Testis (tissue), 2 donors: ENCODE measurements at regions not wholly inside any gene's neighbourhood (a gene's known extent, or its start where the extent isn't known, plus 50 kb on each side); places are given as distances from the start of the nearest gene placed in this dataset.

Source experiments
- DNase-seq: peaks from one replicate; pipeline ENCODE4 v3.0.0-alpha.2; 2019
- H3K27ac ChIP-seq, 2 donors: fragments of 200-600 bp; sonication (generic); one replicate each; pipeline ENCODE4 v1.5.1; 2019
- H3K27me3 ChIP-seq: fragments of 200-600 bp; sonication (generic); one replicate; pipeline ENCODE4 v1.5.1; 2019
- H3K36me3 ChIP-seq: fragments of 200-600 bp; sonication (generic); one replicate; pipeline ENCODE4 v1.5.1; 2017; ENCODE audit warnings: low read depth; ENCODE audit errors: missing control alignments
- H3K4me1 ChIP-seq: fragments of 200-600 bp; sonication (generic); one replicate; pipeline ENCODE4 v1.5.1; 2019
- H3K4me3 ChIP-seq, 2 donors: fragments of 200-600 bp; sonication (generic); one replicate each; pipeline ENCODE4 v1.5.1; 2017 to 2019
- H3K9me3 ChIP-seq: fragments of 200-600 bp; sonication (generic); one replicate; pipeline ENCODE4 v1.5.1; 2017
- POLR2A ChIP-seq: fragments of 450-650 bp; IDR thresholded peaks from one replicate; pipeline ENCODE4 v1.6.1; 2017; ENCODE audit warnings: antibody characterized with exemption, mild to moderate bottlenecking, moderate library complexity
- WGBS, 2 donors: methylation state at CpG; one replicate each; pipeline ENCODE4 v1.1.5; 2018; 5-methylcytosine and 5-hydroxymethylcytosine counted together
- intact Hi-C: fragments of 100-400 bp; cut with DNase I; formaldehyde crosslinking; loops from one replicate; pipeline ENCODE4 v1.15.1; 2023; ENCODE audit warnings: low total_unique reads
- TF ChIP-seq, protein P1 (sequence below), 3 experiments: fragments of 450-650 bp in 2 of 3; fragments of 200-600 bp in 1 of 3; sonication (generic) in 1 of 3; IDR thresholded peaks; one replicate each; pipeline ENCODE4 v1.5.1; 2016 to 2019; ENCODE audit warnings: antibody characterized with exemption in 3 of 3, mild to moderate bottlenecking in 2 of 3, moderate library complexity in 1 of 3

DNA sequence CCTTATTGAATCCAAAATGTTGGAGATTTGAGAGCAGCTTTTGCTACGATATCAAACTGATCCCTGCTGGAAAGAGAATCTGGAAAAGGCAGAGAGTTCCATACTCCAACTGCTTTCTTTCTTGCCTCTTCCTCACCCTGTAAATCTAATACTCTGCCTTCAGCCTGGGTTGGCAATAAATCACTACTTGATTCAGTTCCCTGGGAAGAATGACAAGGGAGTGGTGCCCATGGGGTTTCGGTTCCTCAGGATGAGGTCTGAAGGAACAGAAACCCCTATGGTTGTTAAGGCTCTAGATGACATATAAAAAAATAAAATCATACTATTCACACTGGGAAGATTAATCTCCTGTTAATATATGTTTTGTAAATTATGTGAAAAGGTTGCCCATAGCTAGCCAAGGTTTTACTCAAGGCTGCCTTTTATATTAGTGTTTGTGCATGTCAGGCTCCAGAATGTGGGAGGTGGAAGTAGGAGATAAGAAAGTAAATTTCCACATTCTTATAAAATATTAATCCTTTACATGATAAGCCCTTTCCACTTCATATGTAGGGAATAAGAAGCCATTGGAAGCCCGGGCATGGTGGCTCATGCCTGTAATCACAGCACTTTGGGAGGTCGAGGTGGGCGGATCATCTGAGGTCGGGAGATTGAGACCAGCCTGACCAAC is 106.2 kb upstream of the CACNA2D1 start:
- TF ChIP-seq, protein P1, sequence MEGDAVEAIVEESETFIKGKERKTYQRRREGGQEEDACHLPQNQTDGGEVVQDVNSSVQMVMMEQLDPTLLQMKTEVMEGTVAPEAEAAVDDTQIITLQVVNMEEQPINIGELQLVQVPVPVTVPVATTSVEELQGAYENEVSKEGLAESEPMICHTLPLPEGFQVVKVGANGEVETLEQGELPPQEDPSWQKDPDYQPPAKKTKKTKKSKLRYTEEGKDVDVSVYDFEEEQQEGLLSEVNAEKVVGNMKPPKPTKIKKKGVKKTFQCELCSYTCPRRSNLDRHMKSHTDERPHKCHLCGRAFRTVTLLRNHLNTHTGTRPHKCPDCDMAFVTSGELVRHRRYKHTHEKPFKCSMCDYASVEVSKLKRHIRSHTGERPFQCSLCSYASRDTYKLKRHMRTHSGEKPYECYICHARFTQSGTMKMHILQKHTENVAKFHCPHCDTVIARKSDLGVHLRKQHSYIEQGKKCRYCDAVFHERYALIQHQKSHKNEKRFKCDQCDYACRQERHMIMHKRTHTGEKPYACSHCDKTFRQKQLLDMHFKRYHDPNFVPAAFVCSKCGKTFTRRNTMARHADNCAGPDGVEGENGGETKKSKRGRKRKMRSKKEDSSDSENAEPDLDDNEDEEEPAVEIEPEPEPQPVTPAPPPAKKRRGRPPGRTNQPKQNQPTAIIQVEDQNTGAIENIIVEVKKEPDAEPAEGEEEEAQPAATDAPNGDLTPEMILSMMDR (IDR thresholded peaks at IDR 0.05) = no peak
- no peak for TF ChIP-seq POLR2A
- intact Hi-C loops = no loop called here
- DNase-seq = no peak
- no peaks in the 10 kb centered on the region for H3K9me3 ChIP-seq
- no peaks in the 10 kb centered on the region for H3K27me3 ChIP-seq
- no peak overlapping the region for H3K4me3 ChIP-seq
- H3K36me3 ChIP-seq = no peaks in the 10 kb centered on the region
- no peak overlapping the region for H3K27ac ChIP-seq
- H3K4me1 ChIP-seq = no peaks in the 10 kb centered on the region
- 52 to 61% methylated on average over 6 of the region's 6 CpGs for WGBS, 2 donors

- H3K4me3 ChIP-seq = no peak overlapping the region
- no peaks in the 10 kb centered on the region for H3K4me1 ChIP-seq
- no peaks in the 10 kb centered on the region for H3K27me3 ChIP-seq
- H3K9me3 ChIP-seq = no peaks in the 10 kb centered on the region
- no peaks in the 10 kb centered on the region for H3K36me3 ChIP-seq
- TF ChIP-seq POLR2A = no peak
- TF ChIP-seq, protein P1 (IDR thresholded peaks at IDR 0.05) = no peak
- no peak overlapping the region for H3K27ac ChIP-seq
- intact Hi-C loops = no loop called here
- 88 to 93% methylated on average over 3 of the region's 3 CpGs for WGBS, 2 donors
- no peak for DNase-seq
These were observed 104.6 kb upstream of the CACNA2D1 start for GRCh38 chr7:82548141-82548688.

DNA sequence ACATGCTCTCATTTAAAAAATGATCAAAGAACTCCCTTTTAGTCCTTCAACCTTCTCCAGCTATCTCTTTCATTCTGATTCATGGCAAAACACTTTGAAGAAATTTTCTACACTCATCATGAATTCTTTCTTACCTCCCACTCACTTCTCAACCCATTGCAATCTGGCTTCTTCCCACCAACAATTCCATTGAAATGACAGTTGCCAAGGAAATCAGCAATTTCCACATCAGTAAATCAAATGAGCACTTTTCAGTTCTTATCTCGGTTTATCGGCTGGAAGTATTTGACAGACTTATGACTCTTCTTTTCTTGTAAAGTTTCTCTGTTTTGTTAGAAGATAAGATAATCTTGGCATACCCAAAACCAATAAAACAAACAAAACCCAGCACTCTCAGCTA is 99.1 kb upstream of the CACNA2D1 start:
- no peak overlapping the region for H3K27ac ChIP-seq
- TF ChIP-seq, protein P1 (IDR thresholded peaks at IDR 0.05) = no peak
- TF ChIP-seq POLR2A = no peak
- H3K4me1 ChIP-seq = no peaks in the 10 kb centered on the region
- no peaks in the 10 kb centered on the region for H3K36me3 ChIP-seq
- no peak overlapping the region for H3K4me3 ChIP-seq
- intact Hi-C loops = no loop called here
- 29 to 38% methylated on average over 2 of the region's 2 CpGs for WGBS, 2 donors
- H3K27me3 ChIP-seq = no peaks in the 10 kb centered on the region
- H3K9me3 ChIP-seq = no peaks in the 10 kb centered on the region
- no peak for DNase-seq

GRCh38 chr7:82539969-82540368 is 96.4 kb upstream of the CACNA2D1 start:
- TF ChIP-seq, protein P1 (IDR thresholded peaks at IDR 0.05) = no peak
- no peak for TF ChIP-seq POLR2A
- Histone ChIP-seq H3K4me1 (no peaks in the 10 kb centered on the region), H3K27me3 (no peaks in the 10 kb centered on the region), H3K9me3 (no peaks in the 10 kb centered on the region), H3K27ac (no peak overlapping the region), H3K36me3 (no peaks in the 10 kb centered on the region), H3K4me3 (no peak overlapping the region)
- DNase-seq = no peak
- 59 to 67% methylated on average over 6 of the region's 6 CpGs for WGBS, 2 donors
- intact Hi-C loops = no loop called here

- Histone ChIP-seq H3K27me3 (no peaks in the 10 kb centered on the region), H3K4me1 (no peaks in the 10 kb centered on the region), H3K9me3 (no peaks in the 10 kb centered on the region), H3K4me3 (no peak overlapping the region), H3K36me3 (no peaks in the 10 kb centered on the region), H3K27ac (no peak overlapping the region)
- 82 to 85% methylated on average over 1 of the region's 1 CpG for WGBS, 2 donors
- TF ChIP-seq POLR2A = no peak
- TF ChIP-seq, protein P1 (IDR thresholded peaks at IDR 0.05) = no peak
- intact Hi-C loops = no loop called here
- DNase-seq = no peak
These were observed 91.1 kb upstream of the CACNA2D1 start for GRCh38 chr7:82534684-82535083.
